ENCODE measurements at regions not wholly inside any gene's neighbourhood (a gene's known extent, or its start where the extent isn't known, plus 50 kb on each side); places are given as distances from the start of the nearest gene placed in this dataset.
A peak's percentile ranks its signal among the peaks of the same experiment; 100 is the strongest.
"Not testable (repeated sequence)": the region's sequence is repeated elsewhere in the genome, so short reads cannot be mapped to it uniquely, and the experiment has no call there.

DNA sequence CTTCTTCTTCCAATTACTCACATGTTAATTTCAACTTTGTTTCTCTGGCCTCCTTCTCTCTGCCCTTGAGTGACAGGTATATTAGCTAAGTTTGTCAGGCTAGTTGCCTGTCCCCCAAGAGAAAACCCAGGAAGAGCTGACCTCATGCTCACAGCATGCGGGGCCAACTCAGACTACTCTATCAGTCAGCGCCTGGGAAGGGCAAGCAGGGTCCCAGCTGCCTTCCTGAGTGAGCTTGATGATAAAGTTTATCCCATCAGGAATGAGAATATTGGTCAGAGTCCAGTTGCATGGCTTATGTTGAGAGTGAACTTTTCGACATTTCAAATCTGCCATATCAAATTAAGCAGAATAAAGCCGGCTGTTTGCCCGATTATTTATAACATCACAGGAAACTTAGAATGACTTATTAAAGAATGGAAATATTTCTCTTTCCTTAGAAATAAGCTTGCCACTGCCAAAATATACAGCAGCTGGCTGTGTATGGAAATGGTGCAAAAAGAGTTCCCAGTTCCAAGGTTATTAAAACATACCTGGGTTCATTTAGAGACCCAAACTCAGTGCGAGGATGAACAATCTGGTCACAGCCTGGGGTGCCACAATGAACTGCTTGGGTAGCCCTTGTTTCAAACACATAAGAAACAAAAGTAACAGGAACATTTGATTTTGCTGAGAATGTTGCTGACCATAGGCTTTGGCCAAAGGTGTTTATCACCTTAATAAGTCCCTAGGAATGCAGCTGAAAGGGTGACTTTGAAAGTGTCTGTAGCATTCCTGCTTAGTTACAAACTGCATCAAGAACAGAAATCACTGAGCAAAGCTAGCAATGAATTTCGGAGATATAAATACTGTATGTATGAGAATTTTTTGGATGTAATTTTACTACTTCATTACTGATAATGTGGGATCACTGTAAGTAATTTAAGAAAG is 1553.8 kb upstream of the FLRT2 start:
- no peak overlapping the region for H3K27ac Mint-ChIP-seq (ENCODE audit: low read depth, unreplicated experiment)
- no TSS peak for BruUV-seq (replicated peaks)
- no peak for DNase-seq (ENCODE audit: unreplicated experiment)
- ChIA-PET CTCF (interaction anchor here (0.7 kb wide), 1 partner anchor 12 kb away, joined by 3 read pairs; no protein-coding TSS in a partner anchor), POLR2A (interaction anchor here (0.6 to 1.2 kb wide), 2 partner anchors 17 to 772 kb away, joined by 3 read pairs; no protein-coding TSS in a partner anchor)
- intact Hi-C loops (cut with micrococcal nuclease) = no loop called here
- no peak overlapping the region for H3K4me3 Mint-ChIP-seq (ENCODE audit: unreplicated experiment)
- H3K9me3 Mint-ChIP-seq (ENCODE audit: unreplicated experiment) = peaks cover 1% of the 10 kb centered on the region
- no peaks in the 10 kb centered on the region for H3K4me1 Mint-ChIP-seq (ENCODE audit: insufficient read depth, unreplicated experiment)
- no peaks in the 10 kb centered on the region for H3K36me3 Mint-ChIP-seq (ENCODE audit: insufficient read depth, unreplicated experiment)
- no peaks in the 10 kb centered on the region for H3K27me3 Mint-ChIP-seq (ENCODE audit: insufficient read depth, unreplicated experiment)
- TF ChIP-seq, protein P1, sequence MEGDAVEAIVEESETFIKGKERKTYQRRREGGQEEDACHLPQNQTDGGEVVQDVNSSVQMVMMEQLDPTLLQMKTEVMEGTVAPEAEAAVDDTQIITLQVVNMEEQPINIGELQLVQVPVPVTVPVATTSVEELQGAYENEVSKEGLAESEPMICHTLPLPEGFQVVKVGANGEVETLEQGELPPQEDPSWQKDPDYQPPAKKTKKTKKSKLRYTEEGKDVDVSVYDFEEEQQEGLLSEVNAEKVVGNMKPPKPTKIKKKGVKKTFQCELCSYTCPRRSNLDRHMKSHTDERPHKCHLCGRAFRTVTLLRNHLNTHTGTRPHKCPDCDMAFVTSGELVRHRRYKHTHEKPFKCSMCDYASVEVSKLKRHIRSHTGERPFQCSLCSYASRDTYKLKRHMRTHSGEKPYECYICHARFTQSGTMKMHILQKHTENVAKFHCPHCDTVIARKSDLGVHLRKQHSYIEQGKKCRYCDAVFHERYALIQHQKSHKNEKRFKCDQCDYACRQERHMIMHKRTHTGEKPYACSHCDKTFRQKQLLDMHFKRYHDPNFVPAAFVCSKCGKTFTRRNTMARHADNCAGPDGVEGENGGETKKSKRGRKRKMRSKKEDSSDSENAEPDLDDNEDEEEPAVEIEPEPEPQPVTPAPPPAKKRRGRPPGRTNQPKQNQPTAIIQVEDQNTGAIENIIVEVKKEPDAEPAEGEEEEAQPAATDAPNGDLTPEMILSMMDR (IDR thresholded peaks at IDR 0.05; ENCODE audit: unreplicated experiment) = no peak

DNA sequence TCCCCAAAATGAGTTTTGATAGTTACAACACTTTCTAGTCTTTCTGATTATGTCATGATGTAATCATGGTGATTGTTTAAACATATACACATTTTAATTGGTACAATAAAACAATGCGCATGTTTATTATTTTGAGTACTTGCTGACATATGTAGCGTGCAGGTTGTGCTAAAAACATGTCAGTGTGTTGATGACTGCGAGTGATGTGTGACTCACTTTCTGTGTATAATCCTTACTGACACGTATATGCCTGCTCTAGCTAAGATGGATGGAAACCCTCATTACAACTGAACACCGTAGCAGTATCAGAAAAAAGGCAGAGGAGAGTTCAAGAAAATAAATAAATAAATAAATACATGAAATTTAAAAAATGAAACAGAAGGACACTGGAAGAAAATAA is 1552.4 kb upstream of the FLRT2 start:
- no TSS peak for BruUV-seq (replicated peaks)
- Mint-ChIP-seq H3K36me3 (ENCODE audit: insufficient read depth, unreplicated experiment) (no peaks in the 10 kb centered on the region), H3K4me1 (ENCODE audit: insufficient read depth, unreplicated experiment) (no peaks in the 10 kb centered on the region), H3K27ac (ENCODE audit: low read depth, unreplicated experiment) (no peak overlapping the region), H3K27me3 (ENCODE audit: insufficient read depth, unreplicated experiment) (no peaks in the 10 kb centered on the region), H3K4me3 (ENCODE audit: unreplicated experiment) (no peak overlapping the region), H3K9me3 (ENCODE audit: unreplicated experiment) (no peaks in the 10 kb centered on the region)
- no peak for DNase-seq (ENCODE audit: unreplicated experiment)
- POLR2A ChIA-PET = no interaction called here
- TF ChIP-seq, protein P1 (IDR thresholded peaks at IDR 0.05; ENCODE audit: unreplicated experiment) = no peak
- intact Hi-C loops (cut with micrococcal nuclease) = no loop called here
- CTCF ChIA-PET = no interaction called here

DNA sequence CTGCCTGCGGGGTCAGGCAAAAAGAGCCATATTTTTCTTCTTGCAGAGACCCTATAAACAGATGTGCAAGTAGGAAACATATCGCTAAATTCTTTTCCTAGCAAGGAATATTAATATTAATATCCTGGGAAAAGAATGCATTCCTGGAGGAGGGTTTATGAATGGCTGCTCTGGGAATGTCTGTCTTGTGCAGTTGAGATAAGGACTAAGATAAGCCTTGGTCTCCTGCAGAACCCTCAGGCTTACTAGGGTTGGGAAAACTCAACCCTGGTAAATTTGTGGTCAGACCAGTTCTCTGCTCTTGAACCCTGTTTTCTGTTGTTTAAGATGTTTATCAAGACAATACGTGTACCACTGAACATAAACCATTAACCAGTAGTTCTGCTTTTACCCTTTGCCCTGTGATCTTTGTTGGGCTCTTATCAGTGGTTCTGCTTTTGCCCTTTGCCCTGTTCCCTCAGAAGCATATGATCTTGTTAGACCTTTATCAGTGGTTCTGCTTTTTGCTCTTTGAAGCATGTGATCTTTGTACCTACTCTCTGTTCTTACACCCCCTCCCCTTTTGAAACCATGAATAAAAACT is 1548.2 kb upstream of the FLRT2 start:
- BruUV-seq (replicated peaks); CTCF ChIA-PET; H3K4me1 Mint-ChIP-seq (ENCODE audit: insufficient read depth, unreplicated experiment); POLR2A ChIA-PET; H3K9me3 Mint-ChIP-seq (ENCODE audit: unreplicated experiment); DNase-seq (ENCODE audit: unreplicated experiment); H3K27ac Mint-ChIP-seq (ENCODE audit: low read depth, unreplicated experiment); H3K36me3 Mint-ChIP-seq (ENCODE audit: insufficient read depth, unreplicated experiment); H3K4me3 Mint-ChIP-seq (ENCODE audit: unreplicated experiment); intact Hi-C loops (cut with micrococcal nuclease); H3K27me3 Mint-ChIP-seq (ENCODE audit: insufficient read depth, unreplicated experiment): not testable (repeated sequence)

DNA sequence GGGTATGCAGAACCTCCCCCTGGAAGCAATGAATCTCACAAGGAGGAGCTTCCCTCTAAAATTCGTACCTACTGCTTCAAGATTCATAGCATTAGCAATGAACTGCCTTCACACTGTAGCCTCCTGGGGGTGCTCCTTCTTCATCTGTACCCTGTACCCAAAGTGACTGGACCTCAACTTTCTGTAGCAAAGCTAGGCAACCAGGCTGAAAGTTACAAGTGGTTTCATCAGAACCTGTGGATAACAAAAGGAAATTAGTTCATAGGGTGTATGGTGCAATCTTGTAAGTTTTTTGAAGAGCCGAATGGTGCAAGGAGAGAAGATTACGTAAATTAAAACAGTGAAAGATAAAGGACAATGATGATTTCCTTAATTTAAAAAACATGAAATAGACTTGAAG is 1541.7 kb upstream of the FLRT2 start:
- intact Hi-C loops (cut with micrococcal nuclease) = loop anchor here (1.0 kb wide), 3 partner anchors 1143 to 1544 kb away; no protein-coding TSS in a partner anchor
- Mint-ChIP-seq H3K4me1 (ENCODE audit: insufficient read depth, unreplicated experiment) (peaks cover 17% of the 10 kb centered on the region), H3K9me3 (ENCODE audit: unreplicated experiment) (peaks cover 8% of the 10 kb centered on the region), H3K4me3 (ENCODE audit: unreplicated experiment) (no peak overlapping the region), H3K36me3 (ENCODE audit: insufficient read depth, unreplicated experiment) (no peaks in the 10 kb centered on the region), H3K27ac (ENCODE audit: low read depth, unreplicated experiment) (no peak overlapping the region), H3K27me3 (ENCODE audit: insufficient read depth, unreplicated experiment) (no peaks in the 10 kb centered on the region)
- ChIA-PET CTCF (interaction anchor here (0.6 to 1.4 kb wide), 5 partner anchors 12 to 1827 kb away, joined by 3 read pairs; partner anchors contain the start of gene FLRT2), POLR2A (interaction anchor here (0.6 kb wide), 1 partner anchor 457 kb away, joined by 4 read pairs; no protein-coding TSS in a partner anchor)
- no TSS peak for BruUV-seq (replicated peaks)
- DNase-seq (ENCODE audit: unreplicated experiment) = peak; percentile 45
- TF ChIP-seq, protein P1 (IDR thresholded peaks at IDR 0.05; ENCODE audit: unreplicated experiment) = peak; percentile 23
